Panc1 (cell line): ENCODE measurements at regions not wholly inside any gene's neighbourhood (a gene's known extent, or its start where the extent isn't known, plus 50 kb on each side); places are given as distances from the start of the nearest gene placed in this dataset.

Experiments
- ATAC-seq: fragments of 200-7000 bp; cut with Tn5 transposase; 2 replicates; pipeline ENCODE4 v1.9.1; 2020; ENCODE audit warnings: mild to moderate bottlenecking, moderate library complexity
- BruUV-seq: library from RNA; stranded (reverse); fragments of 400-500 nt; replicated peaks from 2 replicates; lab custom pipeline; 2021; lab: Mats Ljungman, UMichigan
- CTCF ChIA-PET: fragments of 300-600 bp; sonication (Branson Sonifier 250); formaldehyde crosslinking; loops from one replicate; lab custom pipeline; 2022; ENCODE audit warnings: antibody characterized with exemption; lab: Charles Lee
- POLR2A ChIA-PET: fragments of 300-600 bp; sonication (Branson Sonifier 250); formaldehyde crosslinking; loops from one replicate; lab custom pipeline; 2022; ENCODE audit warnings: antibody characterized with exemption; lab: Charles Lee
- DNase-seq: peaks from one replicate; pipeline ENCODE4 v3.0.0-alpha.2; 2010; ENCODE audit warnings: low read depth, low spot score
- H3K27ac ChIP-seq: 2 replicates; pipeline ENCODE4 v1.5.1; 2011; ENCODE audit warnings: mild to moderate bottlenecking, low read length, inconsistent platforms
- H3K27me3 ChIP-seq: fragments of 200-500 bp; sonication (Bioruptor generic); 2 replicates; pipeline ENCODE4 v1.6.0; 2014; ENCODE audit warnings: low read length, inconsistent platforms; ENCODE audit not compliant: control insufficient read depth, insufficient read depth
- H3K36me3 ChIP-seq: fragments of 200-500 bp; sonication (Bioruptor generic); 2 replicates; pipeline ENCODE4 v1.5.1; 2014; ENCODE audit warnings: inconsistent platforms, mild to moderate bottlenecking, low read length, moderate library complexity; ENCODE audit not compliant: control insufficient read depth, insufficient read depth
- H3K4me1 ChIP-seq: 2 replicates; pipeline ENCODE4 v1.5.1; 2011; ENCODE audit warnings: inconsistent platforms, mild to moderate bottlenecking, low read length, moderate library complexity; ENCODE audit not compliant: control insufficient read depth, insufficient read depth
- H3K4me3 ChIP-seq, 2 experiments: 2 replicates each; pipeline ENCODE4 v1.5.1; 2011 to 2012; ENCODE audit warnings: low read depth in 2 of 2, low read length in 2 of 2, mild to moderate bottlenecking in 2 of 2, inconsistent platforms in 1 of 2, moderate library complexity in 1 of 2
- H3K9me3 ChIP-seq: fragments of 200-500 bp; sonication (Bioruptor generic); 2 replicates; pipeline ENCODE4 v1.5.1; 2014; ENCODE audit warnings: low read depth, mild to moderate bottlenecking, inconsistent platforms, low read length, moderate library complexity; ENCODE audit not compliant: control insufficient read depth, insufficient read depth
- CTCF ChIP-seq: fragments of 450-650 bp; IDR thresholded peaks from 2 replicates; pipeline ENCODE4 v1.5.1; 2017; ENCODE audit warnings: mild to moderate bottlenecking
- POLR2AphosphoS5 ChIP-seq: IDR thresholded peaks from 2 replicates; pipeline ENCODE4 v1.6.1; 2012; ENCODE audit warnings: mild to moderate bottlenecking, low read depth, low read length, moderate library complexity
- REST ChIP-seq, 2 experiments: IDR thresholded peaks; 2 replicates each; pipeline ENCODE4 v1.6.1; 2011 to 2012; ENCODE audit warnings: low read depth in 2 of 2, control low read depth in 1 of 2, low read length in 1 of 2, mild to moderate bottlenecking in 1 of 2, moderate library complexity in 1 of 2; ENCODE audit not compliant: insufficient read depth in 1 of 2
- SIN3A ChIP-seq: IDR thresholded peaks from 2 replicates; pipeline ENCODE4 v1.6.1; 2012; ENCODE audit warnings: low read depth, mild to moderate bottlenecking, low read length, moderate library complexity, borderline replicate concordance; ENCODE audit not compliant: insufficient read depth
- TCF7L2 ChIP-seq: IDR thresholded peaks from 2 replicates; pipeline ENCODE4 v1.6.1; 2011; ENCODE audit warnings: mild to moderate bottlenecking, low read depth, low read length, inconsistent platforms
- in situ Hi-C: cut with HindIII; loops from 2 replicates; pipeline ENCODE4 v1.10.0; 2016; ENCODE audit warnings: low sequenced_read_pairs, low pct_unique_long_range_greater_than_20kb
- intact Hi-C: fragments of 100-400 bp; cut with micrococcal nuclease; formaldehyde crosslinking; loops from one replicate; pipeline ENCODE4 v1.10.0; 2022; ENCODE audit not compliant: unreplicated experiment

GRCh38 chr7:149564340-149565095 lies 66.9 kb upstream of the ZNF746 start:
- Histone ChIP-seq H3K4me1 (no peaks in the 10 kb centered on the region), H3K36me3 (no peaks in the 10 kb centered on the region), H3K27me3 (no peaks in the 10 kb centered on the region), H3K27ac (no peak overlapping the region), H3K4me3 (no peak overlapping the region), H3K9me3 (peaks cover 5% of the 10 kb centered on the region; the same call in 1 of the 2 replicates)
- POLR2A ChIA-PET, result no interaction called here
- DNase-seq (no peak), ATAC-seq (no peak)
- no TSS peak for BruUV-seq
- in situ Hi-C loops (no loop called here), intact Hi-C loops (no loop called here)
- TF ChIP-seq POLR2AphosphoS5, result no peak
- TF ChIP-seq TCF7L2, result no peak
- TF ChIP-seq CTCF, result no peak
- no peak for TF ChIP-seq SIN3A
- no peak for TF ChIP-seq REST (IDR thresholded peaks at IDR 0.05; ENCODE audit: insufficient read depth in 1 of 2, low read depth in 2 of 2, low read length in 1 of 2)
- CTCF ChIA-PET, result no interaction called here

GRCh38 chr7:149562602-149563001 lies 65.0 kb upstream of the ZNF746 start:
- H3K4me3 ChIP-seq, result no peak overlapping the region
- no peaks in the 10 kb centered on the region for H3K36me3 ChIP-seq
- TF ChIP-seq CTCF, result no peak
- no peak for TF ChIP-seq REST (IDR thresholded peaks at IDR 0.05; ENCODE audit: insufficient read depth in 1 of 2, low read depth in 2 of 2, low read length in 1 of 2)
- no peak for TF ChIP-seq SIN3A
- no peak for TF ChIP-seq TCF7L2
- no peak for TF ChIP-seq POLR2AphosphoS5
- H3K27ac ChIP-seq, result no peak overlapping the region
- intact Hi-C loops (no loop called here), in situ Hi-C loops (no loop called here)
- no TSS peak for BruUV-seq
- H3K27me3 ChIP-seq, result no peaks in the 10 kb centered on the region
- H3K4me1 ChIP-seq, result no peaks in the 10 kb centered on the region
- ATAC-seq, result no peak
- no peaks in the 10 kb centered on the region for H3K9me3 ChIP-seq
- DNase-seq, result no peak
- CTCF ChIA-PET, result no interaction called here
- POLR2A ChIA-PET, result no interaction called here
